IMR-90 (cell line): ENCODE measurements at regions not wholly inside any gene's neighbourhood (a gene's known extent, or its start where the extent isn't known, plus 50 kb on each side); places are given as distances from the start of the nearest gene placed in this dataset.
A peak's percentile ranks its signal among the peaks of the same experiment; 100 is the strongest.

Experiments used
- ATAC-seq: fragments of 200-7000 bp; cut with Tn5 transposase; 2 replicates; pipeline ENCODE4 v1.9.1; 2020; ENCODE audit warnings: low read depth, mild to moderate bottlenecking, moderate library complexity
- BruUV-seq: library from RNA; stranded (reverse); fragments of 400-500 nt; replicated peaks from 2 replicates; lab custom pipeline; 2021; lab: Mats Ljungman, UMichigan
- CTCF ChIA-PET: fragments of 300-600 bp; formaldehyde crosslinking; extraction: SDS; loops from one replicate; lab custom pipeline; 2021; ENCODE audit warnings: antibody characterized with exemption; lab: Yijun Ruan, JAX
- POLR2A ChIA-PET: fragments of 300-600 bp; sonication (Branson Sonifier 250); formaldehyde crosslinking; loops from one replicate; lab custom pipeline; 2022; ENCODE audit warnings: antibody characterized with exemption; ENCODE audit not compliant: unreplicated experiment; lab: Charles Lee
- DNase-seq: peaks from one replicate; pipeline ENCODE4 v3.0.0; 2013
- H2AFZ ChIP-seq: replicated peaks from 2 replicates; pipeline ENCODE3; 2013; ENCODE audit warnings: low read length, mild to moderate bottlenecking; ENCODE audit not compliant: poor library complexity
- H2AK5ac ChIP-seq: 2 replicates; pipeline ENCODE4 v1.6.1; 2013; ENCODE audit warnings: low read depth, low read length, inconsistent platforms
- H2AK9ac ChIP-seq: replicated peaks from 2 replicates; pipeline ENCODE3; 2013; ENCODE audit warnings: mild to moderate bottlenecking, low read depth, low read length, moderate library complexity; ENCODE audit not compliant: poor library complexity
- H2BK120ac ChIP-seq: 2 replicates; pipeline ENCODE4 v1.6.1; 2013; ENCODE audit warnings: low read depth, low read length, inconsistent platforms
- H2BK15ac ChIP-seq: 3 replicates; pipeline ENCODE4 v1.6.1; 2013; ENCODE audit warnings: low read depth, low read length, inconsistent platforms
- H2BK20ac ChIP-seq: 2 replicates; pipeline ENCODE4 v1.6.1; 2013; ENCODE audit warnings: low read depth, mild to moderate bottlenecking, inconsistent platforms, low read length, moderate library complexity
- H2BK5ac ChIP-seq: 2 replicates; pipeline ENCODE4 v1.6.1; 2013; ENCODE audit warnings: mild to moderate bottlenecking, low read depth, low read length, inconsistent platforms; ENCODE audit not compliant: poor library complexity, severe bottlenecking
- H3K14ac ChIP-seq: replicated peaks from 2 replicates; pipeline ENCODE4 v1.6.1; 2013; ENCODE audit warnings: low read depth, low read length, inconsistent platforms
- H3K18ac ChIP-seq: 2 replicates; pipeline ENCODE4 v1.6.1; 2013; ENCODE audit warnings: low read depth, low read length, control low read depth
- H3K23ac ChIP-seq: 2 replicates; pipeline ENCODE4 v1.6.1; 2013; ENCODE audit warnings: low read depth, low read length, inconsistent platforms
- H3K27ac ChIP-seq: 2 replicates; pipeline ENCODE4 v1.5.1; 2013; ENCODE audit warnings: mild to moderate bottlenecking, control low read depth, low read length; ENCODE audit not compliant: insufficient read depth
- H3K27me3 ChIP-seq: 2 replicates; pipeline ENCODE4 v1.6.1; 2013; ENCODE audit warnings: low read length; ENCODE audit not compliant: control insufficient read depth, insufficient read depth
- H3K36me3 ChIP-seq: 2 replicates; pipeline ENCODE4 v1.6.1; 2013; ENCODE audit warnings: low read length, mixed read lengths; ENCODE audit not compliant: control insufficient read depth, insufficient read depth
- H3K4ac ChIP-seq: 2 replicates; pipeline ENCODE4 v1.6.1; 2013; ENCODE audit warnings: low read depth, low read length, inconsistent platforms
- H3K4me1 ChIP-seq: 2 replicates; pipeline ENCODE4 v1.6.1; 2013; ENCODE audit warnings: low read length, mixed read lengths; ENCODE audit not compliant: control insufficient read depth, insufficient read depth
- H3K4me2 ChIP-seq: 2 replicates; pipeline ENCODE4 v1.6.1; 2013; ENCODE audit warnings: low read depth, mild to moderate bottlenecking, control low read depth, low read length, moderate library complexity
- H3K4me3 ChIP-seq: 2 replicates; pipeline ENCODE4 v1.5.1; 2013; ENCODE audit warnings: low read depth, mild to moderate bottlenecking, control low read depth, low read length, moderate library complexity; ENCODE audit not compliant: insufficient read depth
- H3K56ac ChIP-seq: 2 replicates; pipeline ENCODE4 v1.6.1; 2013; ENCODE audit warnings: low read length, inconsistent platforms; ENCODE audit not compliant: insufficient read depth; ENCODE audit errors: extremely low read depth
- H3K79me1 ChIP-seq, 2 experiments: 2 replicates each; pipeline ENCODE4 v1.6.1; 2013; ENCODE audit warnings: low read length in 2 of 2, inconsistent platforms in 1 of 2, low read depth in 1 of 2
- H3K9ac ChIP-seq: 2 replicates; pipeline ENCODE4 v1.6.1; 2013; ENCODE audit warnings: low read depth, low read length, control low read depth
- H3K9me1 ChIP-seq: 2 replicates; pipeline ENCODE4 v1.6.1; 2013; ENCODE audit warnings: low read length, inconsistent platforms; ENCODE audit not compliant: insufficient read depth
- H3K9me3 ChIP-seq: 2 replicates; pipeline ENCODE4 v1.6.1; 2013; ENCODE audit warnings: low read length; ENCODE audit not compliant: control insufficient read depth, insufficient read depth
- H4K20me1 ChIP-seq: 2 replicates; pipeline ENCODE4 v1.6.1; 2013; ENCODE audit warnings: low read length, inconsistent platforms; ENCODE audit not compliant: insufficient read depth
- H4K5ac ChIP-seq: 2 replicates; pipeline ENCODE4 v1.6.1; 2013; ENCODE audit warnings: mild to moderate bottlenecking, low read depth, low read length, control low read depth
- H4K8ac ChIP-seq, 2 experiments: 2 replicates each; pipeline ENCODE4 v1.6.1; 2013; ENCODE audit warnings: low read depth in 2 of 2, low read length in 2 of 2, control low read depth in 1 of 2, inconsistent platforms in 1 of 2
- H4K91ac ChIP-seq: 2 replicates; pipeline ENCODE4 v1.6.1; 2013; ENCODE audit warnings: low read depth, low read length, inconsistent platforms; ENCODE audit not compliant: insufficient read depth
- CEBPB ChIP-seq: IDR thresholded peaks from 2 replicates; pipeline ENCODE4 v1.6.1; 2012; ENCODE audit warnings: low read depth, low read length, improper control_type of control experiment
- RCOR1 ChIP-seq: IDR thresholded peaks from 2 replicates; pipeline ENCODE4 v1.6.1; 2012; ENCODE audit warnings: mild to moderate bottlenecking, low read length, improper control_type of control experiment; ENCODE audit not compliant: insufficient replicate concordance
- dilution Hi-C: fragments of 300-500 bp; cut with HindIII; formaldehyde crosslinking; loops from one replicate; pipeline ENCODE4 v1.14.3; 2018; ENCODE audit warnings: low sequenced_read_pairs; ENCODE audit not compliant: unreplicated experiment
- in situ Hi-C: fragments of 300-500 bp; cut with MboI; formaldehyde crosslinking; loops from 3 replicates; pipeline ENCODE4 v1.14.3; 2019; ENCODE audit warnings: low sequenced_read_pairs, inconsistent platforms, mixed read lengths
- intact Hi-C: fragments of 100-400 bp; cut with micrococcal nuclease; formaldehyde crosslinking; loops from 2 replicates; pipeline ENCODE4 v1.10.0; 2022

DNA sequence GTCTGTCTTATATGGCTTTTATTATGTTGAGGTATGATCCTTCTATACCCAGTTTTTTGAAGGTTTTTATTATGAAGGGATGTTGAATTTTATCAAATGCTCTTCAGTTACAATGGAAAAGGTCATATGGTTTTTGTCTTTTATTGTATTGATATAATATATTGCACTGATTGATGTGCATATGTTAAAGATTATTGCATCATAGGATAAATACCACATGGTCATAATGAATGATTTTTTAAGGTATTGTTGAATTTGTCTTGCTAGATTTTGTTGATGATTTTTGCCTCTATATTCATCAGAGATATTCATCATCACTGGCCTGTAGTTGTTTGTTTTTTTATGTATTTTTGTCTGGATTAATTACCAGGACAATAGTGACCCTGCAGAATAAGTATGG, 339.2 kb upstream of the CT83 start:
- Histone ChIP-seq H4K5ac (no peak overlapping the region), H2BK20ac (no peak overlapping the region), H2AFZ (no peak overlapping the region), H4K20me1 (no peaks in the 10 kb centered on the region), H3K79me1 (no peaks in the 10 kb centered on the region), H3K9ac (no peak overlapping the region), H3K27ac (no peak overlapping the region), H3K27me3 (no peaks in the 10 kb centered on the region), H4K91ac (no peak overlapping the region), H2BK120ac (no peak overlapping the region), H3K56ac (no peak overlapping the region), H3K36me3 (no peaks in the 10 kb centered on the region), H4K8ac (no peak overlapping the region), H2AK5ac (no peak overlapping the region), H3K4me2 (no peak overlapping the region), H3K9me3 (0 out of 2 replicates have a peak, but pooled peaks cover 2% of the 10 kb centered on the region), H3K9me1 (no peaks in the 10 kb centered on the region), H3K4me1 (no peaks in the 10 kb centered on the region), H3K18ac (no peak overlapping the region), H3K23ac (no peak overlapping the region), H2AK9ac (no peak overlapping the region), H3K4me3 (no peak overlapping the region), H2BK5ac (no peak overlapping the region), H3K4ac (no peak overlapping the region), H3K14ac (no peak overlapping the region), H2BK15ac (no peak overlapping the region)
- ATAC-seq = no peak
- no TSS peak for BruUV-seq
- DNase-seq = no peak
- dilution Hi-C loops = no loop called here
- CTCF ChIA-PET = no interaction called here
- POLR2A ChIA-PET = no interaction called here
- intact Hi-C loops = no loop called here
- in situ Hi-C loops = no loop called here
- TF ChIP-seq CEBPB (peak; percentile 53), RCOR1 (no peak)
